D721Med (cell line): ENCODE measurements at regions not wholly inside any gene's neighbourhood (a gene's known extent, or its start where the extent isn't known, plus 50 kb on each side); places are given as distances from the start of the nearest gene placed in this dataset.

ENCODE experiments used
- DNase-seq: peaks from one replicate; pipeline ENCODE4 v3.0.0; 2011; ENCODE audit warnings: low spot score; ENCODE audit not compliant: insufficient read length
- FAIRE-seq: peaks from 2 replicates; lab custom pipeline; 2011; peaks lifted over from hg19 to GRCh38; lab: Jason Lieb, UNC
- CTCF ChIP-seq: IDR thresholded peaks from 2 replicates; pipeline ENCODE4 v1.5.1; 2012; ENCODE audit warnings: mild to moderate bottlenecking, control low read depth; ENCODE audit not compliant: insufficient read depth; ENCODE audit errors: missing control alignments

- no peak for FAIRE-seq
- no peak for TF ChIP-seq CTCF
- no peak for DNase-seq
These were observed 79.0 kb downstream of the ZNF280B start for GRCh38 chr22:22429369-22430108.

GRCh38 chr22:22430111-22430820, 78.3 kb downstream of the ZNF280B start:
- no peak for FAIRE-seq

GRCh38 chr22:22431271-22432220, 77.0 kb downstream of the ZNF280B start:
- FAIRE-seq, result no peak
- peak; percentile 62 for TF ChIP-seq CTCF

More at GRCh38 chr22:22430111-22430820, 78.3 kb downstream of the ZNF280B start:
- no peak for DNase-seq
- TF ChIP-seq CTCF, result no peak

GRCh38 chr22:22432479-22432878, 76.1 kb downstream of the ZNF280B start:
- no peak for TF ChIP-seq CTCF
- DNase-seq (no peak), FAIRE-seq (no peak)

More at GRCh38 chr22:22431271-22432220, 77.0 kb downstream of the ZNF280B start:
- DNase-seq, result peak; percentile 56

GRCh38 chr22:22432937-22433336, 75.6 kb downstream of the ZNF280B start:
- DNase-seq (no peak), FAIRE-seq (no peak)
- no peak for TF ChIP-seq CTCF

GRCh38 chr22:22433770-22434169, 74.8 kb downstream of the ZNF280B start:
- no peak for FAIRE-seq
- no peak for DNase-seq
- TF ChIP-seq CTCF, result no peak
